HepG2 (cell line): ENCODE measurements at regions not wholly inside any gene's neighbourhood (a gene's known extent, or its start where the extent isn't known, plus 50 kb on each side); places are given as distances from the start of the nearest gene placed in this dataset.
A peak's percentile ranks its signal among the peaks of the same experiment; 100 is the strongest.

Source experiments
- ATAC-seq: fragments of 200-7000 bp; cut with Tn5 transposase; 3 replicates; pipeline ENCODE4 v1.9.1; 2020; ENCODE audit warnings: mild to moderate bottlenecking, moderate library complexity
- BruUV-seq: library from RNA; stranded (reverse); fragments of 400-500 nt; replicated peaks from 2 replicates; lab custom pipeline; 2021; lab: Mats Ljungman, UMichigan
- CTCF ChIA-PET: fragments of 300-600 bp; formaldehyde crosslinking; extraction: SDS; loops from one replicate; lab custom pipeline; 2021; ENCODE audit warnings: low total read pairs, inconsistent platforms, low intra/inter-chr PET ratio; lab: Yijun Ruan, JAX
- POLR2A ChIA-PET: fragments of 350-600 bp; sonication (Branson Sonifier 250); formaldehyde crosslinking; loops from one replicate; lab custom pipeline; 2020; ENCODE audit warnings: antibody characterized with exemption, inconsistent platforms; lab: Yijun Ruan, JAX
- DNase-seq: peaks from one replicate; pipeline ENCODE4 v3.0.0-alpha.2; 2015; ENCODE audit warnings: low spot score
- FAIRE-seq: peaks from 3 replicates; lab custom pipeline; 2011; peaks lifted over from hg19 to GRCh38; lab: Jason Lieb, UNC
- H2AFZ ChIP-seq: one replicate; pipeline ENCODE4 v1.6.1; 2011; ENCODE audit warnings: low read length, inconsistent platforms
- H3K27ac ChIP-seq: fragments of 300-600 bp; 3 replicates; pipeline ENCODE4 v1.8.0; 2011; ENCODE audit warnings: mixed run types, mild to moderate bottlenecking, mixed read lengths, low read length, inconsistent platforms; ENCODE audit not compliant: insufficient read depth; ENCODE audit errors: extremely low read length
- H3K27me3 ChIP-seq, 2 experiments: fragments of 200-600 bp in 1 of 2; 2 replicates in 1 of 2; 3 replicates in 1 of 2; pipeline versions ENCODE4 v1.6.0 to v1.8.0; 2011; ENCODE audit warnings: low read length in 2 of 2, mild to moderate bottlenecking in 2 of 2, moderate library complexity in 2 of 2, inconsistent platforms in 1 of 2; ENCODE audit not compliant: insufficient read depth in 2 of 2, control insufficient read depth in 1 of 2
- H3K36me3 ChIP-seq, 2 experiments: fragments of 200-600 bp in 1 of 2; replicated peaks in 1 of 2; 2 replicates in 1 of 2; 3 replicates in 1 of 2; pipeline versions ENCODE4 v1.5.1 to v1.8.0; 2011; ENCODE audit warnings: low read length in 2 of 2, inconsistent platforms in 1 of 2; ENCODE audit not compliant: insufficient read depth in 2 of 2, control insufficient read depth in 1 of 2
- H3K4me1 ChIP-seq: 2 replicates; pipeline ENCODE4 v1.5.1; 2012; ENCODE audit warnings: low read length, inconsistent platforms; ENCODE audit not compliant: insufficient read depth
- H3K4me2 ChIP-seq: 2 replicates; pipeline ENCODE4 v1.6.0; 2011; ENCODE audit warnings: low read depth, low read length, inconsistent platforms
- H3K4me3 ChIP-seq, 3 experiments: fragments of 200-600 bp in 1 of 3; sonication (generic), shearing (Covaris generic) in 1 of 3; replicated peaks in 1 of 3; 2 replicates each; pipeline ENCODE4 v1.5.1; 2011 to 2016; ENCODE audit warnings: low read length in 3 of 3, inconsistent platforms in 2 of 3, low read depth in 2 of 3, mild to moderate bottlenecking in 2 of 3, control low read depth in 1 of 3, mixed read lengths in 1 of 3; ENCODE audit not compliant: insufficient read depth in 1 of 3
- H3K79me2 ChIP-seq: one replicate; pipeline ENCODE4 v1.6.1; 2011; ENCODE audit warnings: low read length, inconsistent platforms; ENCODE audit not compliant: insufficient read depth
- H3K9ac ChIP-seq: 2 replicates; pipeline ENCODE4 v1.6.0; 2011; ENCODE audit warnings: mild to moderate bottlenecking, low read depth, low read length, inconsistent platforms; ENCODE audit not compliant: insufficient read depth
- H3K9me3 ChIP-seq: 2 replicates; pipeline ENCODE4 v1.5.1; 2012; ENCODE audit warnings: mild to moderate bottlenecking, low read length
- H4K20me1 ChIP-seq: 2 replicates; pipeline ENCODE4 v1.6.0; 2011; ENCODE audit warnings: inconsistent platforms, mild to moderate bottlenecking, low read length, moderate library complexity; ENCODE audit not compliant: insufficient read depth
- ATF7 ChIP-seq, 2 experiments: fragments of 450-650 bp in 1 of 2; sonication (generic) in 1 of 2; formaldehyde crosslinking in 1 of 2; IDR thresholded peaks; 2 replicates each; pipeline versions ENCODE4 v1.4.0 to v1.6.1; 2016 to 2020; ENCODE audit warnings: antibody characterized with exemption in 1 of 2, mild to moderate bottlenecking in 1 of 2, missing genetic modification reagents in 1 of 2
- ELF3 ChIP-seq: IDR thresholded peaks from 2 replicates; pipeline ENCODE4 v1.6.1; 2016; ENCODE audit warnings: missing genetic modification reagents, missing compliant biosample characterization
- HHEX ChIP-seq: IDR thresholded peaks from 2 replicates; pipeline ENCODE4 v1.6.1; 2016; ENCODE audit warnings: control low read depth
- RFX5 ChIP-seq: IDR thresholded peaks from 2 replicates; pipeline ENCODE4 v1.6.1; 2011; ENCODE audit warnings: low read depth, low read length, improper control_type of control experiment
- SIN3B ChIP-seq: fragments of 150-350 bp; IDR thresholded peaks from 2 replicates; pipeline ENCODE4 v1.6.1; 2014; ENCODE audit warnings: low read length
- XBP1 ChIP-seq: sonication (generic); formaldehyde crosslinking; IDR thresholded peaks from 2 replicates; pipeline ENCODE4 v1.5.0; 2020; ENCODE audit warnings: missing genetic modification reagents
- ZNF160 ChIP-seq: sonication (generic); formaldehyde crosslinking; IDR thresholded peaks from 2 replicates; pipeline ENCODE4 v1.8.0; 2022; ENCODE audit warnings: mild to moderate bottlenecking, inconsistent platforms, missing genetic modification reagents
- ZNF550 ChIP-seq: sonication (generic); formaldehyde crosslinking; IDR thresholded peaks from 2 replicates; pipeline ENCODE4 v1.4.0; 2020; ENCODE audit warnings: mild to moderate bottlenecking, missing genetic modification reagents, borderline replicate concordance
- ZNF660 ChIP-seq: sonication (generic); formaldehyde crosslinking; IDR thresholded peaks from 2 replicates; pipeline ENCODE4 v1.5.1; 2020; ENCODE audit warnings: mild to moderate bottlenecking, low read depth, missing genetic modification reagents, borderline replicate concordance
- WGBS: methylation state at CpG from one replicate; pipeline ENCODE4 v1.1.6; 2017; ENCODE audit warnings: low lambda C conversion rate; 5-methylcytosine and 5-hydroxymethylcytosine counted together
- in situ Hi-C: cut with HindIII; loops from 2 replicates; pipeline ENCODE4 v1.10.0; 2017; ENCODE audit warnings: low pct_unique_long_range_greater_than_20kb; ENCODE audit not compliant: extremely low pct_ligation_motif_present
- intact Hi-C: fragments of 100-400 bp; cut with micrococcal nuclease; formaldehyde crosslinking; loops from one replicate; pipeline ENCODE4 v1.10.0; 2022; ENCODE audit not compliant: unreplicated experiment
- TF ChIP-seq, protein P1 (sequence below): sonication (generic); formaldehyde crosslinking; IDR thresholded peaks from 2 replicates; pipeline ENCODE4 v1.4.0; 2020; ENCODE audit warnings: mild to moderate bottlenecking, missing genetic modification reagents
- TF ChIP-seq, protein P2 (sequence below): sonication (generic); formaldehyde crosslinking; IDR thresholded peaks from 2 replicates; pipeline ENCODE4 v1.8.0; 2022; ENCODE audit warnings: missing genetic modification reagents, mild to moderate bottlenecking, borderline replicate concordance
- TF ChIP-seq, protein P3 (sequence below), 2 experiments: sonication (generic) in 1 of 2; formaldehyde crosslinking in 1 of 2; IDR thresholded peaks; 2 replicates each; pipeline versions ENCODE4 v1.4.0 to v1.6.1; 2018 to 2020; ENCODE audit warnings: missing genetic modification reagents in 2 of 2, borderline replicate concordance in 1 of 2, low read depth in 1 of 2, mild to moderate bottlenecking in 1 of 2, missing biosample characterization in 1 of 2

DNA sequence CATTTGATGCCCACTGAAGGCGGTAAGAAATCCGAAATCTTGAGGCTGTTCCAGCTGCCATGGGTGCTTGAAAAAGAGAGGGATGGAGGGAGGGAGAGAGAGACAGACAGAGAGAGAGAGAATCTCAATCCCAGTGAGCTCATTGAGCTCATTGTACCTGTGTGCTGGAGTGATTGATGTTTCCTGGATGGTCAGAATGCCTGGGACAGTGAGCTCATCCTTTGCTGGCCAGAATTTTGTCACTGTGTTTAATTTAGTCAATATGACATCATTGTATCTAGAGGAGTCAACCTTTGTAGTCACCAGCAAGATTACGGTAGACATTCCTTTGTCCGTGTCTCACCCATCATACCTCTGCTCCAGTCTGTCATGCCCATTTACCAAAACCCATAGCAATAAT, 625.4 kb upstream of the POM121L12 start:
- DNase-seq, result no peak
- TF ChIP-seq ZNF660 (CRISPR knock-in tag) (no peak), ATF7 (IDR thresholded peaks at IDR 0.05) (peak; percentile 28; the same call in 1 of the 2 replicates), ATF7 (CRISPR knock-in tag; IDR thresholded peaks at IDR 0.05) (no peak), RFX5 (no peak)
- no peak overlapping the region for H3K9ac ChIP-seq
- no peak overlapping the region for H3K27ac ChIP-seq
- no peaks in the 10 kb centered on the region for H3K4me1 ChIP-seq
- no peaks in the 10 kb centered on the region for H4K20me1 ChIP-seq
- in situ Hi-C loops (no loop called here), intact Hi-C loops (no loop called here)
- BruUV-seq, result no TSS peak
- no peak for ATAC-seq
- peaks cover 32% of the 10 kb centered on the region; the same call in 1 of the 2 replicates for H3K9me3 ChIP-seq
- no peak overlapping the region for H3K4me3 ChIP-seq
- no peaks in the 10 kb centered on the region for H3K36me3 ChIP-seq
- no peak for FAIRE-seq
- ChIA-PET CTCF (no interaction called here), POLR2A (no interaction called here)
- H3K27me3 ChIP-seq, result no peaks in the 10 kb centered on the region
- H2AFZ ChIP-seq, result no peak overlapping the region
- WGBS, result 22% methylated on average over 4 of the region's 4 CpGs
- no peak overlapping the region for H3K4me2 ChIP-seq
- H3K79me2 ChIP-seq, result no peaks in the 10 kb centered on the region

DNA sequence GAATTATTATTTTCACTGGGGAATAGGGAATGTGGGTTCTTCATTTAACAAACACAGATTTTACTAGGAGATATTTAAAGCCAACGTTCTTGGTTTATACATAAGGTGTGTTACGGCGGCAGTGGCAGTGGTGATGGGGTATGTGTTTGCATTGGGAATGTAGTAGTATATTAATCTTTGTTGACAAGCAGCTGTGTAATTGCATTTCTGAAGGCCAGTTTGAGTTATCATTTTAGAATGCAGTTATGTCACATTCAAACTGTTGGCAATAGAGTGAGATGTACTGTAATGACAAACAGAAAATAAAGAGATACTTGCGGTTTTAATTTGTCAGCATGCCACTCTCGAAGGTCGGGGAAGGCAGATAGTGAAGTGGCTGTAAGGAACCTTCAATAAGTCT, 628.6 kb upstream of the POM121L12 start:
- ATAC-seq (no peak), DNase-seq (no peak), FAIRE-seq (no peak)
- no peak overlapping the region for H3K9ac ChIP-seq
- WGBS, result 15% methylated on average over 6 of the region's 6 CpGs
- H3K9me3 ChIP-seq, result peaks cover 35% of the 10 kb centered on the region; the same call in 1 of the 2 replicates
- POLR2A ChIA-PET, result no interaction called here
- CTCF ChIA-PET, result no interaction called here
- H3K36me3 ChIP-seq, result no peaks in the 10 kb centered on the region
- in situ Hi-C loops (no loop called here), intact Hi-C loops (no loop called here)
- no peak overlapping the region for H2AFZ ChIP-seq
- no peaks in the 10 kb centered on the region for H3K79me2 ChIP-seq
- H4K20me1 ChIP-seq, result no peaks in the 10 kb centered on the region
- H3K27me3 ChIP-seq, result no peaks in the 10 kb centered on the region
- H3K4me2 ChIP-seq, result no peak overlapping the region
- H3K4me1 ChIP-seq, result no peaks in the 10 kb centered on the region
- no peak overlapping the region for H3K27ac ChIP-seq
- no TSS peak for BruUV-seq
- TF ChIP-seq, protein P1, sequence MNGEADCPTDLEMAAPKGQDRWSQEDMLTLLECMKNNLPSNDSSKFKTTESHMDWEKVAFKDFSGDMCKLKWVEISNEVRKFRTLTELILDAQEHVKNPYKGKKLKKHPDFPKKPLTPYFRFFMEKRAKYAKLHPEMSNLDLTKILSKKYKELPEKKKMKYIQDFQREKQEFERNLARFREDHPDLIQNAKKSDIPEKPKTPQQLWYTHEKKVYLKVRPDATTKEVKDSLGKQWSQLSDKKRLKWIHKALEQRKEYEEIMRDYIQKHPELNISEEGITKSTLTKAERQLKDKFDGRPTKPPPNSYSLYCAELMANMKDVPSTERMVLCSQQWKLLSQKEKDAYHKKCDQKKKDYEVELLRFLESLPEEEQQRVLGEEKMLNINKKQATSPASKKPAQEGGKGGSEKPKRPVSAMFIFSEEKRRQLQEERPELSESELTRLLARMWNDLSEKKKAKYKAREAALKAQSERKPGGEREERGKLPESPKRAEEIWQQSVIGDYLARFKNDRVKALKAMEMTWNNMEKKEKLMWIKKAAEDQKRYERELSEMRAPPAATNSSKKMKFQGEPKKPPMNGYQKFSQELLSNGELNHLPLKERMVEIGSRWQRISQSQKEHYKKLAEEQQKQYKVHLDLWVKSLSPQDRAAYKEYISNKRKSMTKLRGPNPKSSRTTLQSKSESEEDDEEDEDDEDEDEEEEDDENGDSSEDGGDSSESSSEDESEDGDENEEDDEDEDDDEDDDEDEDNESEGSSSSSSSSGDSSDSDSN, result no peak
- TF ChIP-seq, protein P2, sequence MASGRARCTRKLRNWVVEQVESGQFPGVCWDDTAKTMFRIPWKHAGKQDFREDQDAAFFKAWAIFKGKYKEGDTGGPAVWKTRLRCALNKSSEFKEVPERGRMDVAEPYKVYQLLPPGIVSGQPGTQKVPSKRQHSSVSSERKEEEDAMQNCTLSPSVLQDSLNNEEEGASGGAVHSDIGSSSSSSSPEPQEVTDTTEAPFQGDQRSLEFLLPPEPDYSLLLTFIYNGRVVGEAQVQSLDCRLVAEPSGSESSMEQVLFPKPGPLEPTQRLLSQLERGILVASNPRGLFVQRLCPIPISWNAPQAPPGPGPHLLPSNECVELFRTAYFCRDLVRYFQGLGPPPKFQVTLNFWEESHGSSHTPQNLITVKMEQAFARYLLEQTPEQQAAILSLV (CRISPR knock-in tag), result no peak
- TF ChIP-seq ELF3 (CRISPR knock-in tag), result no peak
- TF ChIP-seq, protein P3, sequence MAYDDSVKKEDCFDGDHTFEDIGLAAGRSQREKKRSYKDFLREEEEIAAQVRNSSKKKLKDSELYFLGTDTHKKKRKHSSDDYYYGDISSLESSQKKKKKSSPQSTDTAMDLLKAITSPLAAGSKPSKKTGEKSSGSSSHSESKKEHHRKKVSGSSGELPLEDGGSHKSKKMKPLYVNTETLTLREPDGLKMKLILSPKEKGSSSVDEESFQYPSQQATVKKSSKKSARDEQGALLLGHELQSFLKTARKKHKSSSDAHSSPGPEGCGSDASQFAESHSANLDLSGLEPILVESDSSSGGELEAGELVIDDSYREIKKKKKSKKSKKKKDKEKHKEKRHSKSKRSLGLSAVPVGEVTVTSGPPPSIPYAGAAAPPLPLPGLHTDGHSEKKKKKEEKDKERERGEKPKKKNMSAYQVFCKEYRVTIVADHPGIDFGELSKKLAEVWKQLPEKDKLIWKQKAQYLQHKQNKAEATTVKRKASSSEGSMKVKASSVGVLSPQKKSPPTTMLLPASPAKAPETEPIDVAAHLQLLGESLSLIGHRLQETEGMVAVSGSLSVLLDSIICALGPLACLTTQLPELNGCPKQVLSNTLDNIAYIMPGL (CRISPR knock-in tag; IDR thresholded peaks at IDR 0.05; ENCODE audit: borderline replicate concordance in 1 of 2, low read depth in 1 of 2), result no peak
- no peak for TF ChIP-seq XBP1 (CRISPR knock-in tag)
- TF ChIP-seq ZNF550 (CRISPR knock-in tag), result no peak
- no peak for TF ChIP-seq ZNF160 (CRISPR knock-in tag)
- no peak for TF ChIP-seq HHEX
- TF ChIP-seq SIN3B, result no peak
- H3K4me3 ChIP-seq, result no peak overlapping the region
